MG63 (cell line): ENCODE measurements at regions not wholly inside any gene's neighbourhood (a gene's known extent, or its start where the extent isn't known, plus 50 kb on each side); places are given as distances from the start of the nearest gene placed in this dataset.

ENCODE experiments used
- DNase-seq: peaks from one replicate; pipeline ENCODE4 v3.0.0-alpha.2; 2020
- H3K27me3 ChIP-seq: fragments of 250-450 bp; sonication (Bioruptor Pico); 2 replicates; pipeline ENCODE4 v1.5.1; 2020; ENCODE audit warnings: mild to moderate bottlenecking, moderate library complexity
- H3K36me3 ChIP-seq: fragments of 250-450 bp; sonication (Bioruptor Pico); 2 replicates; pipeline ENCODE4 v1.5.1; 2020; ENCODE audit warnings: mild to moderate bottlenecking, moderate library complexity
- H3K4me3 ChIP-seq: fragments of 250-450 bp; sonication (Bioruptor Pico); 2 replicates; pipeline ENCODE4 v1.5.1; 2020; ENCODE audit warnings: mild to moderate bottlenecking, moderate library complexity
- H3K9me3 ChIP-seq: fragments of 250-450 bp; sonication (Bioruptor Pico); 2 replicates; pipeline ENCODE4 v1.5.1; 2020; ENCODE audit warnings: mild to moderate bottlenecking, moderate library complexity

GRCh38 chr15:98442379-98442833, 205.9 kb upstream of the IGF1R start:
- H3K4me3 ChIP-seq = no peak overlapping the region
- no peaks in the 10 kb centered on the region for H3K27me3 ChIP-seq
- no peaks in the 10 kb centered on the region for H3K9me3 ChIP-seq
- peak; percentile 74 for DNase-seq
- H3K36me3 ChIP-seq = no peaks in the 10 kb centered on the region

- no peaks in the 10 kb centered on the region for H3K9me3 ChIP-seq
- H3K36me3 ChIP-seq = no peaks in the 10 kb centered on the region
- no peaks in the 10 kb centered on the region for H3K27me3 ChIP-seq
- H3K4me3 ChIP-seq = no peak overlapping the region
- DNase-seq = no peak
Observed at GRCh38 chr15:98442901-98443300, 205.4 kb upstream of the IGF1R start.

GRCh38 chr15:98443526-98443925, 204.8 kb upstream of the IGF1R start:
- no peak overlapping the region for H3K4me3 ChIP-seq
- peaks cover 1% of the 10 kb centered on the region; the same call in 1 of the 2 replicates for H3K27me3 ChIP-seq
- no peaks in the 10 kb centered on the region for H3K36me3 ChIP-seq
- no peak for DNase-seq
- H3K9me3 ChIP-seq = peaks cover 4% of the 10 kb centered on the region; the same call in 1 of the 2 replicates

- no peak overlapping the region for H3K4me3 ChIP-seq
- no peak for DNase-seq
- peaks cover 5% of the 10 kb centered on the region; the same call in 1 of the 2 replicates for H3K27me3 ChIP-seq
- H3K9me3 ChIP-seq = peaks cover 4% of the 10 kb centered on the region; the same call in 1 of the 2 replicates
- no peaks in the 10 kb centered on the region for H3K36me3 ChIP-seq
Observed at GRCh38 chr15:98444138-98444537, 204.2 kb upstream of the IGF1R start.

GRCh38 chr15:98445315-98445714, 203.0 kb upstream of the IGF1R start:
- H3K36me3 ChIP-seq = no peaks in the 10 kb centered on the region

GRCh38 chr15:98446083-98446482, 202.3 kb upstream of the IGF1R start:
- DNase-seq = no peak
- Histone ChIP-seq H3K9me3 (peaks cover 4% of the 10 kb centered on the region; the same call in 1 of the 2 replicates), H3K36me3 (no peaks in the 10 kb centered on the region), H3K27me3 (peaks cover 5% of the 10 kb centered on the region; the same call in 1 of the 2 replicates), H3K4me3 (no peak overlapping the region)

More at GRCh38 chr15:98445315-98445714, 203.0 kb upstream of the IGF1R start:
- no peak for DNase-seq
- H3K27me3 ChIP-seq = peaks cover 5% of the 10 kb centered on the region; the same call in 1 of the 2 replicates
- H3K4me3 ChIP-seq = no peak overlapping the region
- H3K9me3 ChIP-seq = peaks cover 4% of the 10 kb centered on the region; the same call in 1 of the 2 replicates

- no peak overlapping the region for H3K4me3 ChIP-seq
- H3K27me3 ChIP-seq = peaks cover 5% of the 10 kb centered on the region; the same call in 1 of the 2 replicates
- no peaks in the 10 kb centered on the region for H3K36me3 ChIP-seq
- DNase-seq = no peak
- peaks cover 4% of the 10 kb centered on the region; the same call in 1 of the 2 replicates for H3K9me3 ChIP-seq
Observed at GRCh38 chr15:98447069-98447468, 201.3 kb upstream of the IGF1R start.

GRCh38 chr15:98451236-98451635, 197.1 kb upstream of the IGF1R start:
- no peak for DNase-seq
- peaks cover 4% of the 10 kb centered on the region; the same call in 1 of the 2 replicates for H3K9me3 ChIP-seq
- H3K27me3 ChIP-seq = peaks cover 5% of the 10 kb centered on the region; the same call in 1 of the 2 replicates
- H3K4me3 ChIP-seq = no peak overlapping the region
- no peaks in the 10 kb centered on the region for H3K36me3 ChIP-seq

- no peak for DNase-seq
- Histone ChIP-seq H3K27me3 (peaks cover 5% of the 10 kb centered on the region; the same call in 1 of the 2 replicates), H3K36me3 (no peaks in the 10 kb centered on the region), H3K9me3 (peaks cover 4% of the 10 kb centered on the region; the same call in 1 of the 2 replicates), H3K4me3 (no peak overlapping the region)
Observed at GRCh38 chr15:98452238-98452637, 196.1 kb upstream of the IGF1R start.

GRCh38 chr15:98455904-98456303, 192.4 kb upstream of the IGF1R start:
- Histone ChIP-seq H3K27me3 (peaks cover 4% of the 10 kb centered on the region), H3K4me3 (no peak overlapping the region), H3K9me3 (no peaks in the 10 kb centered on the region), H3K36me3 (no peaks in the 10 kb centered on the region)
- no peak for DNase-seq

GRCh38 chr15:98476559-98476958, 171.8 kb upstream of the IGF1R start:
- Histone ChIP-seq H3K4me3 (no peak overlapping the region), H3K36me3 (no peaks in the 10 kb centered on the region), H3K27me3 (no peaks in the 10 kb centered on the region; the same call in 1 of the 2 replicates), H3K9me3 (peaks cover 26% of the 10 kb centered on the region)
- DNase-seq = no peak

GRCh38 chr15:98480844-98481243, 167.5 kb upstream of the IGF1R start:
- Histone ChIP-seq H3K4me3 (no peak overlapping the region), H3K27me3 (peaks cover 6% of the 10 kb centered on the region), H3K36me3 (no peaks in the 10 kb centered on the region), H3K9me3 (peaks cover 22% of the 10 kb centered on the region)
- DNase-seq = no peak

GRCh38 chr15:98483575-98484130, 164.7 kb upstream of the IGF1R start:
- H3K36me3 ChIP-seq = no peaks in the 10 kb centered on the region
- H3K9me3 ChIP-seq = no peaks in the 10 kb centered on the region; the same call in 1 of the 2 replicates
- DNase-seq = no peak
- H3K27me3 ChIP-seq = peaks cover 6% of the 10 kb centered on the region
- H3K4me3 ChIP-seq = no peak overlapping the region

- Histone ChIP-seq H3K36me3 (no peaks in the 10 kb centered on the region), H3K9me3 (no peaks in the 10 kb centered on the region; the same call in 1 of the 2 replicates), H3K27me3 (peaks cover 6% of the 10 kb centered on the region), H3K4me3 (no peak overlapping the region)
- DNase-seq = no peak
Observed at GRCh38 chr15:98484914-98485313, 163.4 kb upstream of the IGF1R start.

- no peak for DNase-seq
- no peaks in the 10 kb centered on the region for H3K36me3 ChIP-seq
- peaks cover 6% of the 10 kb centered on the region for H3K27me3 ChIP-seq
- no peak overlapping the region for H3K4me3 ChIP-seq
- no peaks in the 10 kb centered on the region for H3K9me3 ChIP-seq
Observed at GRCh38 chr15:98485451-98485850, 162.9 kb upstream of the IGF1R start.

GRCh38 chr15:98493966-98494511, 154.3 kb upstream of the IGF1R start:
- Histone ChIP-seq H3K27me3 (no peaks in the 10 kb centered on the region; the same call in 1 of the 2 replicates), H3K36me3 (no peaks in the 10 kb centered on the region), H3K4me3 (no peak overlapping the region), H3K9me3 (no peaks in the 10 kb centered on the region)
- no peak for DNase-seq

GRCh38 chr15:98501192-98501591, 147.1 kb upstream of the IGF1R start:
- Histone ChIP-seq H3K9me3 (no peaks in the 10 kb centered on the region), H3K27me3 (0 out of 2 replicates have a peak, but pooled peaks cover 2% of the 10 kb centered on the region), H3K4me3 (no peak overlapping the region), H3K36me3 (no peaks in the 10 kb centered on the region)
- DNase-seq = no peak

- H3K36me3 ChIP-seq = no peaks in the 10 kb centered on the region
- no peak for DNase-seq
- H3K9me3 ChIP-seq = no peaks in the 10 kb centered on the region
- H3K27me3 ChIP-seq = 0 out of 2 replicates have a peak, but pooled peaks cover 2% of the 10 kb centered on the region
- H3K4me3 ChIP-seq = no peak overlapping the region
Observed at GRCh38 chr15:98501632-98502031, 146.7 kb upstream of the IGF1R start.
